ENCODE measurements at regions not wholly inside any gene's neighbourhood (a gene's known extent, or its start where the extent isn't known, plus 50 kb on each side); places are given as distances from the start of the nearest gene placed in this dataset.
"Not testable (repeated sequence)": the region's sequence is repeated elsewhere in the genome, so short reads cannot be mapped to it uniquely, and the experiment has no call there.

DNA sequence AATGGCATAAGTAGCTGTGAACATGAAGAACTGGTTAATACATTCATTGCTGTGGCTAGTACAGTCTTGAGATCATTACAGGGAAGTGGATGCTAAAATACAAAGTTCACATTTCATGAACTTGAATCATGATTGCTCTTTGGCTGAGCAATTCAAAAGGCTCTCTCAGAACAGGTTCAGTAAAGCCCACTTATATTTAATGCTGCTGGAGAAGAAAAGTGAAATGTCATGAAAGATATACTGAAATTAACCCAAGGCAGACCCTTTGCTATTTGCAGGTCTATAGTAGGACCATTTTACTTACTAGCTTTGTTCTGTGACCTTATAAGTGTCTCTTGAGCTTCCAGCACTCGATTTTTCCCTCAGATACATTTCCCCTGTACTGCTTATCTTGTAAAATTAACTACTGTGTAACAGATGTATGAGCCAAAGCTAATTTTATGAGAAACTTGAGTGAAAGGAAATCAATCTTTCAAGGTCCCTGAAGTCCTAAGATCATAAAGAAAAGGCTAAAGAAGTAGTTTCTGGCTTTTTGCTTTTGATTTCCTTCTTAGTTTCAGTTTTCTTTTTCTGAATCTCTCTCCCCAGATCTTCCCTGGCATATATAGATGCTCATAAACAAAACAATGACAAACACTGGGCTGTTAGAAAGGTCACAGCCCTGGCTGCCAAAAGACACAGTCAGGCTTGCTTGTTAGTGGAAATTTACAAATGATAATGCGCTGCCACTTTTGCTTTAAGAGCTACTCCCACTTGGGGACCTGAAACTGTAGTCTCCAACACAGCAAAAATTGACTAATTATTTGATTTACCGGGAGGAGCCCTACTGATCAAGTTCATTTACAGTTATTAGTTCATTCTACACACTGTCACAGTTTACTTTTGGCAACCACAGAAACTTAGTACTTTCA, 132.7 kb upstream of the XPO1 start:
- H3K27me3 Mint-ChIP-seq = no peaks in the 10 kb centered on the region
- peak overlapping the region; percentile 18 for H3K4me3 Mint-ChIP-seq
- DNase-seq (ENCODE audit: extremely low spot score, unreplicated experiment) = no peak
- peaks cover 9% of the 10 kb centered on the region for H3K9me3 Mint-ChIP-seq
- TF ChIP-seq, protein P1, sequence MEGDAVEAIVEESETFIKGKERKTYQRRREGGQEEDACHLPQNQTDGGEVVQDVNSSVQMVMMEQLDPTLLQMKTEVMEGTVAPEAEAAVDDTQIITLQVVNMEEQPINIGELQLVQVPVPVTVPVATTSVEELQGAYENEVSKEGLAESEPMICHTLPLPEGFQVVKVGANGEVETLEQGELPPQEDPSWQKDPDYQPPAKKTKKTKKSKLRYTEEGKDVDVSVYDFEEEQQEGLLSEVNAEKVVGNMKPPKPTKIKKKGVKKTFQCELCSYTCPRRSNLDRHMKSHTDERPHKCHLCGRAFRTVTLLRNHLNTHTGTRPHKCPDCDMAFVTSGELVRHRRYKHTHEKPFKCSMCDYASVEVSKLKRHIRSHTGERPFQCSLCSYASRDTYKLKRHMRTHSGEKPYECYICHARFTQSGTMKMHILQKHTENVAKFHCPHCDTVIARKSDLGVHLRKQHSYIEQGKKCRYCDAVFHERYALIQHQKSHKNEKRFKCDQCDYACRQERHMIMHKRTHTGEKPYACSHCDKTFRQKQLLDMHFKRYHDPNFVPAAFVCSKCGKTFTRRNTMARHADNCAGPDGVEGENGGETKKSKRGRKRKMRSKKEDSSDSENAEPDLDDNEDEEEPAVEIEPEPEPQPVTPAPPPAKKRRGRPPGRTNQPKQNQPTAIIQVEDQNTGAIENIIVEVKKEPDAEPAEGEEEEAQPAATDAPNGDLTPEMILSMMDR (conservative IDR thresholded peaks at IDR 0.05) = peak; percentile 8
- H3K27ac Mint-ChIP-seq = peak overlapping the region; percentile 67
- no peaks in the 10 kb centered on the region for H3K36me3 Mint-ChIP-seq
- H3K4me1 Mint-ChIP-seq (ENCODE audit: unreplicated experiment) = peaks cover 18% of the 10 kb centered on the region

DNA sequence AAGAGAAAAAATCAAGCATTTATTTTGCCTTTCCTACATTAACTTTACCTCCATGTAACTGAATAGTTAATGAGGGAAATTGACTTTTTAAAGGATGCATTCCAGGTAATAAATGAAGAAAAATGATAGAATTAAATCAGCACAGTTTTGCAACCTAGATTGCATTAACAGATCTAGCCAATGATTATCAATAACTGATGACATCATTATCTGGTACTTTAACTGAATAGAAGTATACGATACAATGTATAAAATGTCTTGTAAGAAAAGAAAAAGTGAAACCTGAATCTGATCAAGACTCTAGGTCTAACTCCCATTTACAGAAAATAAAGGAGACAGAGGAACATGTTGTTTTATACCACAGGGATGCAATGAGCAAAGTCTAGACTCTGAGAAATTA, 126.0 kb upstream of the XPO1 start:
- Mint-ChIP-seq H3K27ac (no peak overlapping the region), H3K4me1 (ENCODE audit: unreplicated experiment) (peaks cover 5% of the 10 kb centered on the region), H3K27me3 (no peaks in the 10 kb centered on the region), H3K4me3 (no peak overlapping the region), H3K36me3 (no peaks in the 10 kb centered on the region), H3K9me3 (no peaks in the 10 kb centered on the region)
- no peak for DNase-seq (ENCODE audit: extremely low spot score, unreplicated experiment)
- TF ChIP-seq, protein P1 (conservative IDR thresholded peaks at IDR 0.05) = no peak

DNA sequence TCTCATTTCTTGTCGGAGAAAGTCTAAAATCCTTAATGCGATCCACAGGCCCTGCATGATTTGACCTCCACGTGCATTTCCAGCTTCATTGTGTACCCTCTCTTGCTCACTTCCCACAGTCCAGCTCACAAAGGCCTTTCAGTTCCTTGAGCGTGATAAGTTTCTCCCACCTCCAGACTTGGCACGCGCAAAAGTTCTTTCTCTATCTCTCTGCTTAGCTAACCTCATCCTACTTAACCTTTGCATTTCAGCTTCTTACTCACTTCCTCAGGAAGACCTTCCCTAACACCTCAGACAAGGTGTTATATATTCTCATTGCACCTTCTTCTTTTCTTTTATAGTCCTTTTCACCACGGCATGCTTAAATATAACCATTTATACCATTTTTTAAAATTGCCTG, 124.8 kb upstream of the XPO1 start:
- Mint-ChIP-seq H3K27ac (no peak overlapping the region), H3K36me3 (no peaks in the 10 kb centered on the region), H3K27me3 (no peaks in the 10 kb centered on the region), H3K4me3 (no peak overlapping the region), H3K4me1 (ENCODE audit: unreplicated experiment) (peaks cover 8% of the 10 kb centered on the region), H3K9me3 (no peaks in the 10 kb centered on the region)
- DNase-seq (ENCODE audit: extremely low spot score, unreplicated experiment) = no peak
- TF ChIP-seq, protein P1 (conservative IDR thresholded peaks at IDR 0.05) = no peak

DNA sequence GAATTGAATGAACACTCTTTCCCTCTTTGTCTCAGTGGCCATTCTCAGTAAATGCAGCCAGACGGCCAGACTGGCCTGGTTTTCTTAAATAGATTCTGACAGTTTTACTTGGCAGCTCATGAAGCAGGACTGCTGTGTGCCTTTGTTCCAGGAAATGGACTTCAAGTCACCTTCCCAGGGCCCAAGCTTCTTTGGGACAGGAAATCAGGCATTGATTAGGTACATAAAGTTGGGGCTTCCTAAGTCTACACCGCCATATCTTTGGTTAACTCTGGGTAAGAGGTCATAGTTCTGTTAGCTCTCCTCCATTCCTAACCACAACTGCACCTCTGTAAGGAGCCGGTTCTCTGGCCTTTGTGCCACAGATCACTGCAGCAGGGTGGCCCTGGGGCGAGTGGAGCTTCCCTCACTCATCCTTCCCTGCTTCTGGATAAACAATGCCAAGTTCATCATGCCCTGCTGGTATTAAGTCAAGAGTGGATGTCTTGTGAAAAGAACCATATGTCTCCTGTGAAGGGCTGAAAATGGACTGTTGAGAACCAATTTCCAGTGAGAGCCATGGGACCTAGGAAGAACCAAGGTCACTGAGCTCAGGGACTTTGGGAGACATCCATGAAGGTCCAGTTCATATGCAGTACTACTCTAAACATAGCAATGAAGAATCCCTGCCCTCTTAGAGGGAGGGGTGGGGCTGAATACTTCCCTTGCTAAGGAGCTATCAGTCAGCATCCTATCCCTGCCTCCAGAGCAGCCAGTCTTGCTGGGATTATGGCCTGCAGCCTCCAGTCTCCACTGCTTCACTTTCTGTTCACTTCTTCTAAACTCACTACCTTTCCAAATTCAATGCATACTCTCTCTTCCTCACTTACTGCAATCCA, 122.6 kb upstream of the XPO1 start:
- no peaks in the 10 kb centered on the region for H3K27me3 Mint-ChIP-seq
- TF ChIP-seq, protein P1 (conservative IDR thresholded peaks at IDR 0.05) = no peak
- peaks cover 8% of the 10 kb centered on the region for H3K4me1 Mint-ChIP-seq (ENCODE audit: unreplicated experiment)
- H3K27ac Mint-ChIP-seq = peak overlapping the region; percentile 5
- H3K4me3 Mint-ChIP-seq = no peak overlapping the region
- no peaks in the 10 kb centered on the region for H3K36me3 Mint-ChIP-seq
- DNase-seq (ENCODE audit: extremely low spot score, unreplicated experiment) = no peak
- no peaks in the 10 kb centered on the region for H3K9me3 Mint-ChIP-seq

DNA sequence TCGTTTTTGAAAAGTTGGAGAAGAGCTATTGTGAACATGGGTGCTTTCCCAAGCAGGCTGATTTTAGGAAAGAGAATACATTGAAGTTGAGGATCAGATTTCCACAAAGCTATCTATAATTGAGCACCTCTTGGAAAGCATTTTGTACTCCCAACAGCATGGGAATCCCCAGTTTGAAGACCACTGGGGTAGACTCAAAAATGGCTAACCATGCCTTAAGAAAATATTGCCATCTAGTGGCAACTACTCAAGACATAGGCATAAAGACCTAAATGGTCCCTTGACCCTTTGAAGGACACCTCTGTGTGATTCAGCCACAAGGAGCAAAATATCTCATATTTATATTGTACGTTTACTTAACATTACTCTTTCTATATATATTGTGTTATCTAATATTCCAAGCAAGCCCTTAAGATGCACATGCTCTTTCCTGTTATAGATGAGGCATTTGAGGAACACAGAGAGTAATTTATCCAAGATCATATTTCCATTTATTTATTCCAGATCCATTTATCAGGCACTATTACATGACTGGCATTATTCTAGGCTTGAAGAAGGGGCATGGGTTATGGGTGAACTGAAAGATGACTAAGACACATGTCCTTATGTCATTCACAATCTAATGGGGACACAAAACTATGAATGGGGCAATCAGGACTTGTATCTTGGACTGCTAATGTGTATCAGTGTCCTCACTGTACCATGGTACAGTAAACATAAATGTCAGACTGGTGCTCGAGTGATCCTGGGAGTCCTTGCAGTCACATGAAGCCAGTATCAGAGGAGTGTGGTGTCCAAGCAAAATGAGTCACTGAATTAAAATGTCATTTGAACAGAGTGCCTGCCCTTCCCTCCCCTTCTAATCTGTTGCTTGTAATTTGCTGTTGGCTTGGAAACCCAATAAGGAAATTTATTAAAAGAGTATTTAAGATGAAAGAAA, 121.0 kb upstream of the XPO1 start:
- DNase-seq (ENCODE audit: extremely low spot score, unreplicated experiment) = no peak
- Mint-ChIP-seq H3K9me3 (no peaks in the 10 kb centered on the region), H3K4me3 (no peak overlapping the region), H3K36me3 (no peaks in the 10 kb centered on the region), H3K4me1 (ENCODE audit: unreplicated experiment) (peaks cover 8% of the 10 kb centered on the region), H3K27me3 (no peaks in the 10 kb centered on the region), H3K27ac (no peak overlapping the region)
- TF ChIP-seq, protein P1 (conservative IDR thresholded peaks at IDR 0.05) = peak; percentile 72

DNA sequence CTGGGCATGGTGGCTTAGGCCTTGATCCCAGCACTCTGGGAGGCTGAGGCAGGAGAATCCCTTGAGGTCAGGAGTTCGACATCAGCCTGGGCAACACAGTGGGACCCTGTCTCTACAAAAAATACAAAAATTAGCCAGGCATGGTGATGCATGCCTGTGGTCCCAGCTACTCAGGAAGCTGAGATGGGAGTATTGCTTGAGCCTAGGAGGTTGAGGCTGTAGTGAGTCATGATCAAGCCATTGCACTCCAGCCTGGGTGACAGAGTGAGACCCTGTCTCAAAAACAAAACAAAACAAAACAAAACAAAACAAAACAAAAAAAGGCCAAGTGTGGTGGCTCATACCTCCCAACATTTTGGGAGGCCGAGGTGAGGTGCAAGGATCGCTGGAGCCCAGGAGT, 111.8 kb upstream of the XPO1 start:
- H3K27me3 Mint-ChIP-seq; H3K27ac Mint-ChIP-seq; H3K4me3 Mint-ChIP-seq; DNase-seq (ENCODE audit: extremely low spot score, unreplicated experiment); H3K9me3 Mint-ChIP-seq; H3K36me3 Mint-ChIP-seq; H3K4me1 Mint-ChIP-seq (ENCODE audit: unreplicated experiment): not testable (repeated sequence)
